Karpas-422 (cell line): ENCODE measurements at regions not wholly inside any gene's neighbourhood (a gene's known extent, or its start where the extent isn't known, plus 50 kb on each side); places are given as distances from the start of the nearest gene placed in this dataset.
"Not testable (repeated sequence)": the region's sequence is repeated elsewhere in the genome, so short reads cannot be mapped to it uniquely, and the experiment has no call there.

Experiments
- DNase-seq: peaks from one replicate; pipeline ENCODE4 v3.0.0-alpha.2; 2015
- H2AFZ ChIP-seq: fragments of 200-600 bp; sonication (generic); 2 replicates; pipeline ENCODE4 v1.6.1; 2014; ENCODE audit warnings: antibody characterized with exemption, low read length, mixed read lengths
- H3K27ac ChIP-seq: fragments of 200-600 bp; sonication (generic); 2 replicates; pipeline ENCODE4 v1.5.1; 2014; ENCODE audit warnings: mild to moderate bottlenecking, low read length, moderate library complexity
- H3K27me3 ChIP-seq: fragments of 200-600 bp; sonication (generic); 2 replicates; pipeline ENCODE4 v1.6.1; 2014; ENCODE audit warnings: low read length, mixed read lengths
- H3K36me3 ChIP-seq: fragments of 200-600 bp; sonication (generic); 2 replicates; pipeline ENCODE4 v1.6.1; 2014; ENCODE audit warnings: low read length, mixed read lengths; ENCODE audit not compliant: insufficient read depth
- H3K4me1 ChIP-seq: fragments of 200-600 bp; sonication (generic); 2 replicates; pipeline ENCODE4 v1.6.1; 2014; ENCODE audit warnings: mild to moderate bottlenecking, low read length, mixed read lengths
- H3K4me2 ChIP-seq: fragments of 200-600 bp; sonication (generic); 2 replicates; pipeline ENCODE4 v1.6.1; 2014; ENCODE audit warnings: low read length, low read depth, mild to moderate bottlenecking; ENCODE audit not compliant: poor library complexity, severe bottlenecking
- H3K4me3 ChIP-seq: fragments of 200-600 bp; sonication (generic); 2 replicates; pipeline ENCODE4 v1.5.1; 2014; ENCODE audit warnings: mild to moderate bottlenecking, antibody characterized with exemption, low read length, mixed read lengths
- H3K79me2 ChIP-seq: fragments of 200-600 bp; sonication (generic); 2 replicates; pipeline ENCODE4 v1.6.1; 2014; ENCODE audit warnings: mild to moderate bottlenecking, low read length, mixed read lengths
- H3K9ac ChIP-seq: fragments of 200-600 bp; sonication (generic); 2 replicates; pipeline ENCODE4 v1.6.0; 2014; ENCODE audit warnings: low read length
- H3K9me2 ChIP-seq: fragments of 200-600 bp; sonication (generic), shearing (Covaris generic); replicated peaks from 2 replicates; pipeline ENCODE4 v1.6.0; 2014; ENCODE audit warnings: mild to moderate bottlenecking, low read length, moderate library complexity; ENCODE audit not compliant: insufficient read depth
- H3K9me3 ChIP-seq: fragments of 300-700, 200-600 bp; sonication (generic); 2 replicates; pipeline ENCODE4 v1.6.1; 2014; ENCODE audit warnings: low read length, mixed read lengths
- H4K20me1 ChIP-seq: fragments of 200-600 bp; sonication (generic); 2 replicates; pipeline ENCODE4 v1.6.1; 2014; ENCODE audit warnings: mild to moderate bottlenecking, antibody characterized with exemption, low read length, low read depth; ENCODE audit not compliant: insufficient read depth

GRCh38 chr15:26032162-26032846, 169.2 kb upstream of the ATP10A start:
- no peaks in the 10 kb centered on the region for H3K9me2 ChIP-seq
- no peaks in the 10 kb centered on the region for H3K4me1 ChIP-seq
- H3K9ac ChIP-seq: no peak overlapping the region
- H2AFZ ChIP-seq: no peak overlapping the region
- no peaks in the 10 kb centered on the region for H3K79me2 ChIP-seq
- H3K4me2 ChIP-seq: no peak overlapping the region
- H3K4me3 ChIP-seq: no peak overlapping the region
- DNase-seq: no peak
- no peak overlapping the region for H3K27ac ChIP-seq
- no peaks in the 10 kb centered on the region for H3K27me3 ChIP-seq
- no peaks in the 10 kb centered on the region for H3K36me3 ChIP-seq
- peaks cover 27% of the 10 kb centered on the region for H3K9me3 ChIP-seq
- H4K20me1 ChIP-seq: no peaks in the 10 kb centered on the region

GRCh38 chr15:26029586-26029985, 166.5 kb upstream of the ATP10A start:
- H3K79me2 ChIP-seq, H3K9ac ChIP-seq, H3K36me3 ChIP-seq, H3K9me2 ChIP-seq, H3K27ac ChIP-seq, H2AFZ ChIP-seq, DNase-seq, H3K4me1 ChIP-seq, H3K4me2 ChIP-seq, H4K20me1 ChIP-seq, H3K4me3 ChIP-seq, H3K27me3 ChIP-seq: not testable (repeated sequence)
- peaks cover 11% of the 10 kb centered on the region for H3K9me3 ChIP-seq

GRCh38 chr15:26029146-26029545, 166.0 kb upstream of the ATP10A start:
- Histone ChIP-seq H3K4me2 (no peak overlapping the region), H3K4me3 (no peak overlapping the region), H3K9me3 (peaks cover 11% of the 10 kb centered on the region), H3K36me3 (no peaks in the 10 kb centered on the region), H4K20me1 (no peaks in the 10 kb centered on the region), H3K9ac (no peak overlapping the region), H3K9me2 (no peaks in the 10 kb centered on the region), H2AFZ (no peak overlapping the region), H3K4me1 (no peaks in the 10 kb centered on the region), H3K27ac (no peak overlapping the region), H3K27me3 (no peaks in the 10 kb centered on the region), H3K79me2 (no peaks in the 10 kb centered on the region)
- no peak for DNase-seq

GRCh38 chr15:26028086-26028740, 165.1 kb upstream of the ATP10A start:
- Histone ChIP-seq H3K9ac (no peak overlapping the region), H4K20me1 (no peaks in the 10 kb centered on the region), H3K27me3 (no peaks in the 10 kb centered on the region), H3K79me2 (no peaks in the 10 kb centered on the region), H2AFZ (no peak overlapping the region), H3K36me3 (no peaks in the 10 kb centered on the region), H3K4me2 (no peak overlapping the region), H3K9me3 (peaks cover 17% of the 10 kb centered on the region), H3K4me1 (no peaks in the 10 kb centered on the region), H3K9me2 (no peaks in the 10 kb centered on the region), H3K27ac (no peak overlapping the region), H3K4me3 (no peak overlapping the region)
- DNase-seq: no peak

GRCh38 chr15:26026671-26027070, 163.5 kb upstream of the ATP10A start:
- not testable (repeated sequence) for H3K27me3 ChIP-seq, H3K9me2 ChIP-seq, H3K27ac ChIP-seq, H3K4me3 ChIP-seq, H3K9ac ChIP-seq, DNase-seq, H3K36me3 ChIP-seq, H4K20me1 ChIP-seq, H3K4me1 ChIP-seq, H3K4me2 ChIP-seq, H2AFZ ChIP-seq, H3K79me2 ChIP-seq
- H3K9me3 ChIP-seq: peaks cover 14% of the 10 kb centered on the region

GRCh38 chr15:26024241-26024640, 161.1 kb upstream of the ATP10A start:
- no peak for DNase-seq
- Histone ChIP-seq H3K27ac (no peak overlapping the region), H3K4me1 (no peaks in the 10 kb centered on the region), H3K79me2 (no peaks in the 10 kb centered on the region), H2AFZ (no peak overlapping the region), H3K4me3 (no peak overlapping the region), H3K36me3 (no peaks in the 10 kb centered on the region), H3K9me3 (peaks cover 20% of the 10 kb centered on the region), H3K27me3 (no peaks in the 10 kb centered on the region), H4K20me1 (no peaks in the 10 kb centered on the region), H3K4me2 (no peak overlapping the region), H3K9me2 (no peaks in the 10 kb centered on the region), H3K9ac (no peak overlapping the region)

GRCh38 chr15:26023691-26024090, 160.6 kb upstream of the ATP10A start:
- Histone ChIP-seq H3K4me3 (no peak overlapping the region), H3K4me1 (no peaks in the 10 kb centered on the region), H3K4me2 (no peak overlapping the region)

DNA sequence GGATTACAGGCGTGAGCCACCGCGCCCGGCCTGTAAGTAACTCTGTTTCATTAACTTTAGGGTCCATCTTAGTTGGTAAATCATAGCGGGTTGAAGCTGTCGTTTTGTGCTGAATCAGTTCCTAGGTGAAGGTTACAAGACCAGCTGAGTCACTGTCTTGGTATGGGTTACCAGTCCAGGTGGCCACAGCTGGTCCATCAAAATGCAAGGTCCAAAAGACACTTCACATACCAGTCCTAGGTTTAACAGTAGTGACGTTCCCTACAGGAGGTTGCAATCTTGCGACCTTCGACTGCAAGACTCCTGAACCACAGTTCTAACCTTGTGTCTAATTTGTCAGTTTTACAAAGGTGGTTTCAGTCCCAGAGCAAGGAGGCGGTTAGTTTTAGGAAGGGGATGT, 160.1 kb upstream of the ATP10A start:
- Histone ChIP-seq H3K9me2 (no peaks in the 10 kb centered on the region), H3K9me3 (peaks cover 16% of the 10 kb centered on the region), H3K4me2 (no peak overlapping the region), H2AFZ (no peak overlapping the region), H3K36me3 (no peaks in the 10 kb centered on the region), H3K4me3 (no peak overlapping the region), H3K9ac (no peak overlapping the region), H3K27ac (no peak overlapping the region), H3K79me2 (no peaks in the 10 kb centered on the region), H3K27me3 (no peaks in the 10 kb centered on the region), H3K4me1 (no peaks in the 10 kb centered on the region), H4K20me1 (no peaks in the 10 kb centered on the region)
- no peak for DNase-seq

More at GRCh38 chr15:26023691-26024090, 160.6 kb upstream of the ATP10A start:
- Histone ChIP-seq H3K9me2 (no peaks in the 10 kb centered on the region), H4K20me1 (no peaks in the 10 kb centered on the region), H3K27ac (no peak overlapping the region), H3K9me3 (peaks cover 19% of the 10 kb centered on the region), H3K9ac (no peak overlapping the region), H2AFZ (no peak overlapping the region), H3K79me2 (no peaks in the 10 kb centered on the region), H3K27me3 (no peaks in the 10 kb centered on the region), H3K36me3 (no peaks in the 10 kb centered on the region)
- DNase-seq: no peak
